T-helper 17 cell (primary cell): ENCODE measurements at regions not wholly inside any gene's neighbourhood (a gene's known extent, or its start where the extent isn't known, plus 50 kb on each side); places are given as distances from the start of the nearest gene placed in this dataset.
"Not testable (repeated sequence)": the region's sequence is repeated elsewhere in the genome, so short reads cannot be mapped to it uniquely, and the experiment has no call there.

Source experiments
- ATAC-seq: fragments of 150-1000 bp; cut with Tn5 transposase; 2 replicates; pipeline ENCODE4 v1.10.0; 2021; ENCODE audit warnings: mild to moderate bottlenecking, moderate library complexity
- DNase-seq, 3 donors: peaks; one replicate each; pipeline versions ENCODE4 v3.0.0 to v3.0.0-alpha.2; 2020 to 2021
- H3K9me3 ChIP-seq: one replicate; pipeline ENCODE4 v1.7.0; 2013; ENCODE audit warnings: low read length, mild to moderate bottlenecking; ENCODE audit not compliant: control insufficient read depth, poor library complexity, severe bottlenecking
- H3K27ac Mint-ChIP-seq: one replicate; pipeline ENCODE4 v1.8.0; 2022; ENCODE audit warnings: mild to moderate bottlenecking, moderate library complexity, mixed read lengths
- H3K27me3 Mint-ChIP-seq: one replicate; pipeline ENCODE4 v1.8.0; 2022; ENCODE audit warnings: mixed read lengths
- H3K36me3 Mint-ChIP-seq: one replicate; pipeline ENCODE4 v1.8.0; 2022; ENCODE audit warnings: low read depth, mixed read lengths
- H3K4me1 Mint-ChIP-seq: one replicate; pipeline ENCODE4 v1.8.0; 2022; ENCODE audit warnings: mild to moderate bottlenecking, mixed read lengths
- H3K4me3 Mint-ChIP-seq: one replicate; pipeline ENCODE4 v1.8.0; 2022; ENCODE audit warnings: mild to moderate bottlenecking, moderate library complexity, mixed read lengths

DNA sequence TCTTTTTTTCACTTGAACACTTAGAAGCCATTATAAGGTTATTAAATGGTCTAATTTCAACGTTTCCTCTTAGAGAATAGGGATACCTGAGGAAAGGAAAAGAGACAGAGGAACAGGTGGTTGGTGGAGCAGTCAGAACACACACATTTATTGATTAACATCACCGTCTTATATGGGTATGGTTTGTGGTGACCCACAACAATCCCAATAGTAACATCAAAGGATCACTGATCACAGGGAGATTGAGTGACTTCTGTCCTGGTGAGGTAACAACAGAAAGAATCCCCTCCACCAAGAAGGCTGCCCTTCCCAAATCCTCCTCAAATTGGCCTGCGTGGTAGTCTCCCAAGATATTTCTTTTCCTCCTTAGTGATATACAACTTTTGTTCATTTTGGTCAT, 474.0 kb downstream of the PLPP3 start:
- no peak for ATAC-seq
- Mint-ChIP-seq H3K4me3 (no peak overlapping the region), H3K4me1 (no peaks in the 10 kb centered on the region)

DNA sequence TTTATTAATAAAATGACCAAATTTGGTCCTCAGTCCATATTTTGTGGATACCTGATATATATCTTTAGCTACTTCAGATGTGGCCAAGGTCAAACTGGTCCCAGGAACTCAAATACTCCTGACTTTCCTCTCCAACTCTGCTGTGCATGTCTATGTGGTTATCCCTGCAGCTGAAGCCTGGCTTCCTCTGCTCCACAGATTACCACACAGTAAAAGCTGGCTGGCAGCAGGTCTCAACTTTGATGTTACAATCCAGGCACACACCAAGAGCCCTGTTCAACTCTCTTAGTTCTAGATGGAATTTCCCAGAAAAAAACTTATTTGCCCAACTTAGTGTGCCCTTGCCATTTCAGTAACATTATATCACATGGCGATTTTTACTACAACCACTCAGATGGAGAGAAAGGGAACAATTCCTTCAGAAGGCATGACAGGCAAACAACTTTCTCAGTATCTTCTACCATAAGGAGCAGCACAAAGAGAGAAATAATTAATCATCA, 479.5 kb downstream of the PLPP3 start:
- ATAC-seq, result no peak
- DNase-seq, result no peak
- no peaks in the 10 kb centered on the region for H3K27me3 Mint-ChIP-seq
- H3K9me3 ChIP-seq, result no peaks in the 10 kb centered on the region
- H3K4me1 Mint-ChIP-seq, result no peaks in the 10 kb centered on the region
- H3K36me3 Mint-ChIP-seq, result no peaks in the 10 kb centered on the region
- H3K4me3 Mint-ChIP-seq, result no peak overlapping the region
- no peak overlapping the region for H3K27ac Mint-ChIP-seq

More for the DNA sequence above, 474.0 kb downstream of the PLPP3 start:
- peaks cover 2% of the 10 kb centered on the region for H3K9me3 ChIP-seq
- Mint-ChIP-seq H3K27ac (no peak overlapping the region), H3K36me3 (no peaks in the 10 kb centered on the region), H3K27me3 (no peaks in the 10 kb centered on the region)
- DNase-seq, result no peak

DNA sequence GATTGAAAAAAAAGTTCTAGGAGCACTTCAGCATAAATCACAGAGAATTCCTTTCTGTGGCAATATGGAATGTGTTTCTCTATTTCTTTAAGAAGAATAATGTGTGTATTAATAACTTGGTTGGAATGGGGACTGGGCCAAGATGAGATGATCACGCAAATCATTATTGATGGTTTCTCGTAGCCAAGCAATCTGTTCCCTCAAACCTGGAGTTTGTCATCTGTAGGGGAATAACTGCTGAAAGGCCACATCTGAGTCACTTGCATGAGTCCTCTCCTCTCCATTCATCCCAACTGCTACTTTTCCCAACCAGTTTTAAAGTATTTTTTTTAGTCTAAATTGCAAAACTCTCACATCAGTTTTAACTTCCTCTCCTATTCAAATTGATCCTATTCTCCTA, 480.4 kb downstream of the PLPP3 start:
- no peak overlapping the region for H3K4me3 Mint-ChIP-seq
- no peak overlapping the region for H3K27ac Mint-ChIP-seq
- H3K4me1 Mint-ChIP-seq, result no peaks in the 10 kb centered on the region
- no peak for ATAC-seq
- no peaks in the 10 kb centered on the region for H3K9me3 ChIP-seq
- no peak for DNase-seq
- H3K27me3 Mint-ChIP-seq, result no peaks in the 10 kb centered on the region
- no peaks in the 10 kb centered on the region for H3K36me3 Mint-ChIP-seq

DNA sequence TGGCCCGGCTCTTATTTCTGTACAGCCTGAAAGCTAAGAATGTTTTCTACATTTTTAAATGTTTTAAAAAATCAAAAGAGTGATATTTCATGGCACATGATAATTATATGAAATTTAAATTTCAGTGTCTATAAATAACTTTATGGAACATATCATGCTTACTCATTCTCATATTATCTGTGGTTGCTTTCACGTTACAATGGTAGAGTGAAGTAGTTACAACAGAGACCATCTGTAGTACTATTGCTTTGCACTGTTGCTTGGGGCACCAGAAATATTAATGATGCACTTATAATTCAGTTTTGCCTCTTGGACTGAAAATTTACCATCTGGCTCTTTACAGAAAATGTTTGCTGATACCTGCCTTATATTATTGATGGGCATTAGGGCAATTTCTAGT, 481.6 kb downstream of the PLPP3 start:
- no peaks in the 10 kb centered on the region for H3K4me1 Mint-ChIP-seq
- ATAC-seq (no peak), DNase-seq (no peak)
- no peaks in the 10 kb centered on the region for H3K36me3 Mint-ChIP-seq
- H3K27ac Mint-ChIP-seq, result no peak overlapping the region
- no peaks in the 10 kb centered on the region for H3K27me3 Mint-ChIP-seq
- H3K9me3 ChIP-seq, result no peaks in the 10 kb centered on the region
- no peak overlapping the region for H3K4me3 Mint-ChIP-seq

DNA sequence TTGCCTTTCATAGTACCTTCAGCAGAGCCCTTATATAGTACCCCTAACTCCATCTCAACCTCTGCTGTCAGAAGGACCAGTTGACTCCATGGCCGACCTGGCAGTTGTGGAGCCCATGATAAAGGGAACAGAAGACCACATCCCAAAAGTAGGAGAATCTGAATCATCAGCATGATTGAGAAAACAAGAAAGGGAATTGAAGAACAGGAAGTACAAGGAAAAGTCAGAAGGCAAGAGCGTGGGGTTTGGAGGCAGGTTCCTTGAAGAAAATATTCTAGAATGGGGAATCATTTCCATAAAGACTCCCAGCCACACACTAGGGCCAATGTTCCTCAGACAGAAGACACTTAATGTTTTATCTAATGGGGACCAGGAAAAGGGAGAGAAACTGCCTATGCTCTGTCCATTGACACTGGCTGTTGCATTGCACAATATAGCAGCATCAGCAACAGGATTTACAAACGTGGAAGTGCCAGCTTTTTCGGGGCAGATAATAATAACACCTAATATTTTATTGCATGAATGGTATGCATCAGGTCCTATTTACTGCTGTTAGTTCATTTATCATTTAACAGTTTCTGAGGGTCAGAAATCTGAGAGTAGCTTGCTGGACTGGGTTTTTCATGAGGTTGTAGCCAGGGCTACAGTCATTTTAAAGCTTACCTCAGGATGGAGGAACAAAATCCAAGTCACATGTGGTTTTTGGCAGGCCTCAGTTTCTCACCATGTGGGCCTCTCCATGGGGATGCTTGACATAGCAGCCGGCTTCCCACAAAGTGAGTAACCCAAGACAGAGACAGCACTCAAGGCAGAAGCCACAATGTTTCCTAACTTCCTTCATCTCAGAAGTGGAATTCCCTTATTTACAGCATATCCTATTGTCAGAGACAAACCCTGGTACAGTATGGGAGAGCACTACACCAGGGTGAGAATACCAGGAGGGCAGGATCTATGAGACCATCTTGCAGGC, 483.4 kb downstream of the PLPP3 start:
- DNase-seq (no peak), ATAC-seq (no peak)
- no peaks in the 10 kb centered on the region for H3K27me3 Mint-ChIP-seq
- no peak overlapping the region for H3K4me3 Mint-ChIP-seq
- H3K4me1 Mint-ChIP-seq, result no peaks in the 10 kb centered on the region
- no peaks in the 10 kb centered on the region for H3K9me3 ChIP-seq
- H3K27ac Mint-ChIP-seq, result no peak overlapping the region
- H3K36me3 Mint-ChIP-seq, result no peaks in the 10 kb centered on the region

DNA sequence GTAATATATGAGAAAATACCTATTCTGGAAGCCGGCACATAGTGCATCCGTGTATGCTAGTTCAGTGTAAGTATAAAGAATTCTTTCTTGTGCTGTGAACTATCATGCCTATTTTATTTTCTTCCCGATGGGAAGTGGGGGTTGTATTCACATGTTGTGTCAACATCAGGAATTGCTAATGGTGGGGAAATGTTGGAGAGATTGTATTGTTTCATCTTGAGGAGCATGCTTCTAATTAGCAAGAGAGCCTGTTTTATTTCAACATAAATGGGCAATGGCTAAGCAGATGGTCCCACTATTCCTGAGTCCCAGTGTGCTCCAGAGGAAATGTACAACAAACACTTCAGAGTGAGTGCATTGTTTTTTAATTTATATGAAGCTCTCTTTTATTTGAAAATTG, 485.2 kb downstream of the PLPP3 start:
- Mint-ChIP-seq H3K27ac (no peak overlapping the region), H3K27me3 (no peaks in the 10 kb centered on the region), H3K36me3 (no peaks in the 10 kb centered on the region), H3K4me3 (no peak overlapping the region), H3K4me1 (no peaks in the 10 kb centered on the region)
- no peaks in the 10 kb centered on the region for H3K9me3 ChIP-seq
- DNase-seq (no peak), ATAC-seq (no peak)

DNA sequence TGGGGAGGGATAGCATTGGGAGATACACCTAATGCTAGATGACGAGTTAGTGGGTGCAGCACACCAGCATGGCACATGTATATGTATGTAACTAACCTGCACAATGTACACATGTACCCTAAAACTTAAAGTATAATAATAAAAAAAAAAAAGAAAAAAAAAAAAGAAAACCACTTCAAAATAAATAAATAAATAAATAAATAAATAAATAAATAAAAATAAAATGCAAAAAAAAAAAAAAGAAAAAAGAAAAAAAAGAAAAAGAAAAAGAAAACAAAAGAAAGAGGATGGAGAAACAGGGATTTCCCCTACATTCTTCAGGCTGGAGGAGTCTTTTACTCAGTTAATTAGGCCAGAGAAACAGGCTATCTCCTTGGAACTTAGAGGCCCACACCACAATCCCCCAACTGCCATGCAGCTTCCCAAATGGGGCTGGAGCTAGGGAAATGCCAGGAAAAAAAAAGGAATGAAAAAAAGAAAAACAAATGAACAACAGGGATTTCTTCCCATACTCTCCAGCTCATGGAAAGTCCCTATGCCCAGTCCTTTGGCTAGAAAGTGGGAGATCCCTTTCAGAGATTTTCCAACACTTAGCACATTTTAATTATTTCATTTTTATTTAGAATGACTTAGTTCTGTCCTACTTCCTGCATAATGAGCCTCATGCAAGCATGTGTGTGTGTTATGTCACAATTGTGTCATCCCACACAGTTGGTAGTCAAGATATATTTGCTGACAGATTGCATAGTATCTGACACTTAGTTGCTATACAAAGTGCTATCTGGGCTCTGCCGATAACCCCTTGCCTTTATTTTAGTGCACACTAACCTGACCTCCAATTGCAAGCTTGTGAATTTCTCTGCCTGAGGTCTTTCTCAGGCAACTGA, 486.4 kb downstream of the PLPP3 start:
- ATAC-seq (no peak), DNase-seq (no peak)
- Mint-ChIP-seq H3K27ac (no peak overlapping the region), H3K4me1 (no peaks in the 10 kb centered on the region), H3K36me3 (no peaks in the 10 kb centered on the region), H3K4me3 (no peak overlapping the region), H3K27me3 (no peaks in the 10 kb centered on the region)
- peaks cover 3% of the 10 kb centered on the region for H3K9me3 ChIP-seq

DNA sequence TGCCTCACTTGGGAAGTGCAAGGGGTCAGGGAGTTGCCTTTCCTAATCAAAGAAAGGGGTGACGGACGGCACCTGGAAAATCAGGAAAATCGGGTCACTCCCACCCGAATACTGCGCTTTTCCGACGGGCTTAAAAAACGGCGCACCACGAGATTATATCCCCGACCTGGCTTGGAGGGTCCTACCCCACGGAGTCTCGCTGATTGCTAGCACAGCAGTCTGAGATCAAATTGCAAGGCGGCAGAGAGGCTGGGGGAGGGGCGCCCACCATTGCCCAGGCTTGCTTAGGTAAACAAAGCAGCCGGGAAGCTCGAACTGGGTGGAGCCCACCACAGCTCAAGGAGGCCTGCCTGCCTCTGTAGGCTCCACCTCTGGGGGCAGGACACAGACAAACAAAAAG, 489.5 kb downstream of the PLPP3 start:
- ATAC-seq, H3K4me1 Mint-ChIP-seq, H3K27ac Mint-ChIP-seq, DNase-seq, H3K27me3 Mint-ChIP-seq, H3K9me3 ChIP-seq, H3K36me3 Mint-ChIP-seq, H3K4me3 Mint-ChIP-seq: not testable (repeated sequence)

DNA sequence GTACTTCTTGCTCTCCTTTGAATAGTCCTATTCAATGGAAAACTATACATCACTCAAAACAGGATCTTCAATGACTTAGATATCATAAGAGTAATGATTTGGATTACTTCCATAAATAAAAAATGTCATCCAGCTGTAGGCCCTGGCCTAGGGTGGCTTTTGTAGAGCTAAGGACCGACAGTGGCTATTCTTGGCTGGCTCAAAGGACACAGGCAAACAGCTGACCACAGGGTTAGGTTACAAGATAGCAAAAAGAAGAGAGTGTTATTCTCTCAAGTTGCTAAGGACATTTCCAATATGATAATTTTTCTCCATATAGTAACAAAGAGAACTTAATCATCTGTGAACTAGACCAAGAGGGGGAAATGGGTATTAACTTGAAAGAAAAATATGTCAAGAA, 495.1 kb downstream of the PLPP3 start:
- ATAC-seq (no peak), DNase-seq (no peak)
- no peak overlapping the region for H3K27ac Mint-ChIP-seq
- H3K9me3 ChIP-seq, result peaks cover 3% of the 10 kb centered on the region
- H3K36me3 Mint-ChIP-seq, result no peaks in the 10 kb centered on the region
- H3K4me1 Mint-ChIP-seq, result no peaks in the 10 kb centered on the region
- H3K4me3 Mint-ChIP-seq, result no peak overlapping the region
- H3K27me3 Mint-ChIP-seq, result no peaks in the 10 kb centered on the region

DNA sequence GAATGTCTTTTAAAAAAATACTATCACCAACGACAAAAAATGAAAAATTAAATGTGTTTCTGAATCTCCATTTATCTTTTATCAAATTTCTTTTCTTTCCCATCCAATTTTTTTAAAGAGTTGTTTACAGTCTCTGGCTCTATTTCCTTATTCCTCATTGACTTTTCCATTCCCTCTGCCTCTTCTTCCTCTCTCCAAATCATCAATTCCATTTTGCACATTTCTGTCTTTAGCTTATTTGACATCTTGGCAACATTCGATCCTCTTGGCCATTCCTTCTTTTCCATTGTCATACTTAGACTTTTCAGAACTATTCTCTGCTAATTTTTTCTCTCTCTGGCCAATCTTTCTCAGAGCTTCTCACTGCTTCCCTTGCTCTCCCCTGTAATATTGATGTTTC, 497.6 kb downstream of the PLPP3 start:
- H3K9me3 ChIP-seq, result no peaks in the 10 kb centered on the region
- Mint-ChIP-seq H3K27me3 (no peaks in the 10 kb centered on the region), H3K36me3 (no peaks in the 10 kb centered on the region), H3K4me1 (no peaks in the 10 kb centered on the region), H3K27ac (no peak overlapping the region), H3K4me3 (no peak overlapping the region)
- ATAC-seq (no peak), DNase-seq (no peak)

DNA sequence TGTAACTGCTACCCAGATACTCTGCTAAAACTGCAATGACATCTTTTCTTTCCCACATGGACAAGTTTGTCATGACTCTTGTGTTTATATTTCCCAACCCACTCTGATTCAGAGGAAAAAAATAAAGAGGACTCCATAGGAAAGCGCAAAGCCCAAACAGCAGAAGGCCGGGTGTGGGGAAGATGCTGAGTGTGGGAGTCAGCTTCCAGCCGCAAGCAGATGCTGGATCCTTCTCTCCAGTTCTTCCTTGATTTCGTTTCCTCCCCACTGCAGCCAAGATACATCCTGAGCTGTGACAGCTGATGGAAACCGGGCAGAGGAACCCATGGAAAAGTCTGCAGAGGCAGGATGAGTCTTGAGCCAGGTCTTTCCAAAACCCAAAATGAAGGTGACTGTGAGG, 498.2 kb downstream of the PLPP3 start:
- no peaks in the 10 kb centered on the region for H3K9me3 ChIP-seq
- H3K4me1 Mint-ChIP-seq, result no peaks in the 10 kb centered on the region
- no peak overlapping the region for H3K4me3 Mint-ChIP-seq
- no peaks in the 10 kb centered on the region for H3K27me3 Mint-ChIP-seq
- DNase-seq (no peak), ATAC-seq (no peak)
- no peaks in the 10 kb centered on the region for H3K36me3 Mint-ChIP-seq
- no peak overlapping the region for H3K27ac Mint-ChIP-seq

DNA sequence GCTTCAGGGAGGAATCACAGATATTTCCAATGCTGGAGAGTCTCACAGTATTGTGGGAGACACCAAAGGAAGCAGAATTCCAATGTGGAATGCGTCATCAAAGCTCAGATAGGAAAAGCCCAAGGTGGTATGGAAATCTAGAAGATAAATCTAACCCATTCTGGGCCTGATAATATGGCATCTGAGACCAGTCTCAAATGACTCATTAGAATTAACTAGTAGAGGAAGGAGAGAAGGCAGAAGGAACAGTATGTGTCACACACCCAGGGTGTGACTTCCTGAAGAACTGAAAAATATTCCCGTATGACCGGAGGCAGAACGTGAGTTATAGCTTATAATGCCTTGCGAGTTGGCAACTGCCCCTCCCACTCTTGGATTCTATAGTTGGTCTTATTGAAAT, 499.2 kb downstream of the PLPP3 start:
- H3K27ac Mint-ChIP-seq, result no peak overlapping the region
- no peaks in the 10 kb centered on the region for H3K9me3 ChIP-seq
- no peak overlapping the region for H3K4me3 Mint-ChIP-seq
- ATAC-seq (no peak), DNase-seq (no peak)
- H3K27me3 Mint-ChIP-seq, result no peaks in the 10 kb centered on the region
- no peaks in the 10 kb centered on the region for H3K4me1 Mint-ChIP-seq
- H3K36me3 Mint-ChIP-seq, result no peaks in the 10 kb centered on the region

DNA sequence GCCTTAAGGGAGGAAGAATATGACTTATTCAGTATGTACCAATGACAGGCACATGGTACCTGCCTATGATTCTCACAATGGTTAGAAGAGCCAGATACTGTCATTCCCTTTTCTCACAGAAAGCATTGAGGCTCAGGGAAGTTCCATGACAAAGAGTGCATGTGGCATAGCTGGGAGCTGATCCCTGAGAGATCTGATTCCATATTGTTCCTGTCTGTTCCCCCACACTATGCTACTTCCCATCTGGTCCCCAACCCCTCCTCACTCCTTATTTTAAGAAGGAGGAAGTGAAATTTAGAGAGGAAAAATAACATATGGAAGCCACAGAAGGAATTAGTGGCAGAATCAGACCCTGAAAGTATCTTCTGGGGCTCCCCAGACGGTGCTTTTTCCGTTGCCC, 500.0 kb downstream of the PLPP3 start:
- ATAC-seq (no peak), DNase-seq (no peak)
- H3K4me1 Mint-ChIP-seq, result no peaks in the 10 kb centered on the region
- H3K27me3 Mint-ChIP-seq, result no peaks in the 10 kb centered on the region
- no peaks in the 10 kb centered on the region for H3K9me3 ChIP-seq
- no peak overlapping the region for H3K4me3 Mint-ChIP-seq
- H3K27ac Mint-ChIP-seq, result no peak overlapping the region
- no peaks in the 10 kb centered on the region for H3K36me3 Mint-ChIP-seq
